ENCODE measurements at regions not wholly inside any gene's neighbourhood (a gene's known extent, or its start where the extent isn't known, plus 50 kb on each side); places are given as distances from the start of the nearest gene placed in this dataset.

DNA sequence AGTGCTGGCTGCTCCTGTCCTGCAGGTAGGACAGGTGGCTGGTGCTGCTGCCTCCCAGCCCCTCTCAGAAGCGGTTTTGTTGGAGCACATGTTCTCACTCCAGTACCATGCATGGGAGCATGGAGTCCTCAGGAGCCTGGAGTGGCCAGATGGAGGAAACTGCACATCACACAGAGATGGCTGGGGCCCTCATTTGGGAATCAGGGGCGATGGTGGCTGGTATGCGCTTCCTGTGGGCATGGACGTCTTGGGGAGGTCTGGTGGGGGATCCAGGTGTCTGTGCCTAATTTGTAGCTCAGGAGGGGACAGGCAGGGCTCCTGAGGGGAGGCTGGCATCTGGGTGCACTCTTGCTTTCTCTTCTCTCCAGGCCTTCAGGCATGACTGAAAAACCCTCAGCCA, 168.2 kb downstream of the KLF13 start:
- Histone ChIP-seq H2AFZ (ENCODE audit: low read depth, low read length) (no peak overlapping the region), H3K79me2 (ENCODE audit: low read length) (no peaks in the 10 kb centered on the region), H3K27me3 (ENCODE audit: low read depth, low read length) (no peaks in the 10 kb centered on the region)

DNA sequence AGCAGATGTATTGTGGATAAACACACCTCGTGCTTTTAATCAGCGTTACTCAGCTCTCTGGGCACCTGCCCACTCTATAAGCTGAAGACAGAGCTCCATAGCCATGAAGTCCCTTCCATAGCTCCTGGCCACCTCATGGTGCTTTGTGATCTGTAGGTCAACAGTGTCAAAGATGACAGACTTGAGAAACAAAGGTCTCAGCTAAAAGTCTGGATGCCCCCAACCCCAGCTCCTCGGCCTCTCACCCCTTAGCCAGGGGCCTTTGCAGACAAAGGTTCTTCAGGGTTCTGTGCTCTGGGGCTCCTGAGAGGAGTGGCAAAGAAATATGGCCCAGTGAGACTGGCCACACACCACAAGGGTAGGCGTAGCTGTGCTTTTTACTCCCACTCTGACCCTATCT, 168.6 kb downstream of the KLF13 start:
- no peak overlapping the region for H3K27ac ChIP-seq (ENCODE audit: low read length)
- no peaks in the 10 kb centered on the region for H3K79me2 ChIP-seq (ENCODE audit: low read length)
- H3K9ac ChIP-seq (ENCODE audit: low read length) = no peak overlapping the region
- H3K4me2 ChIP-seq (ENCODE audit: low read length) = no peak overlapping the region
- H3K4me3 ChIP-seq (ENCODE audit: low read length) = no peak overlapping the region
- no peaks in the 10 kb centered on the region for H3K27me3 ChIP-seq (ENCODE audit: low read depth, low read length)
- H3K9me3 ChIP-seq (ENCODE audit: insufficient read depth, low read length) = peaks cover 6% of the 10 kb centered on the region; the same call in 1 of the 2 replicates
- no peaks in the 10 kb centered on the region for H3K36me3 ChIP-seq (replicated peaks; ENCODE audit: low read depth, low read length)
- no peak overlapping the region for H2AFZ ChIP-seq (ENCODE audit: low read depth, low read length)
- TF ChIP-seq, protein P1, sequence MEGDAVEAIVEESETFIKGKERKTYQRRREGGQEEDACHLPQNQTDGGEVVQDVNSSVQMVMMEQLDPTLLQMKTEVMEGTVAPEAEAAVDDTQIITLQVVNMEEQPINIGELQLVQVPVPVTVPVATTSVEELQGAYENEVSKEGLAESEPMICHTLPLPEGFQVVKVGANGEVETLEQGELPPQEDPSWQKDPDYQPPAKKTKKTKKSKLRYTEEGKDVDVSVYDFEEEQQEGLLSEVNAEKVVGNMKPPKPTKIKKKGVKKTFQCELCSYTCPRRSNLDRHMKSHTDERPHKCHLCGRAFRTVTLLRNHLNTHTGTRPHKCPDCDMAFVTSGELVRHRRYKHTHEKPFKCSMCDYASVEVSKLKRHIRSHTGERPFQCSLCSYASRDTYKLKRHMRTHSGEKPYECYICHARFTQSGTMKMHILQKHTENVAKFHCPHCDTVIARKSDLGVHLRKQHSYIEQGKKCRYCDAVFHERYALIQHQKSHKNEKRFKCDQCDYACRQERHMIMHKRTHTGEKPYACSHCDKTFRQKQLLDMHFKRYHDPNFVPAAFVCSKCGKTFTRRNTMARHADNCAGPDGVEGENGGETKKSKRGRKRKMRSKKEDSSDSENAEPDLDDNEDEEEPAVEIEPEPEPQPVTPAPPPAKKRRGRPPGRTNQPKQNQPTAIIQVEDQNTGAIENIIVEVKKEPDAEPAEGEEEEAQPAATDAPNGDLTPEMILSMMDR (IDR thresholded peaks at IDR 0.05; ENCODE audit: low read depth, low read length) = no peak
- no peak for TF ChIP-seq EZH2phosphoT487 (IDR thresholded peaks at IDR 0.05; ENCODE audit: low read depth)
- no peaks in the 10 kb centered on the region for H3K4me1 ChIP-seq (ENCODE audit: low read length)
- H4K20me1 ChIP-seq (ENCODE audit: insufficient read depth, low read length) = no peaks in the 10 kb centered on the region

More for the DNA sequence above, 168.2 kb downstream of the KLF13 start:
- Histone ChIP-seq H3K27ac (ENCODE audit: low read length) (no peak overlapping the region), H4K20me1 (ENCODE audit: insufficient read depth, low read length) (no peaks in the 10 kb centered on the region), H3K9ac (ENCODE audit: low read length) (no peak overlapping the region), H3K4me2 (ENCODE audit: low read length) (no peak overlapping the region), H3K4me1 (ENCODE audit: low read length) (peaks cover 2% of the 10 kb centered on the region; the same call in 1 of the 2 replicates), H3K36me3 (replicated peaks; ENCODE audit: low read depth, low read length) (no peaks in the 10 kb centered on the region), H3K4me3 (ENCODE audit: low read length) (no peak overlapping the region), H3K9me3 (ENCODE audit: insufficient read depth, low read length) (peaks cover 6% of the 10 kb centered on the region; the same call in 1 of the 2 replicates)
- TF ChIP-seq EZH2phosphoT487 (IDR thresholded peaks at IDR 0.05; ENCODE audit: low read depth) = no peak
- TF ChIP-seq, protein P1 (IDR thresholded peaks at IDR 0.05; ENCODE audit: low read depth, low read length) = no peak

DNA sequence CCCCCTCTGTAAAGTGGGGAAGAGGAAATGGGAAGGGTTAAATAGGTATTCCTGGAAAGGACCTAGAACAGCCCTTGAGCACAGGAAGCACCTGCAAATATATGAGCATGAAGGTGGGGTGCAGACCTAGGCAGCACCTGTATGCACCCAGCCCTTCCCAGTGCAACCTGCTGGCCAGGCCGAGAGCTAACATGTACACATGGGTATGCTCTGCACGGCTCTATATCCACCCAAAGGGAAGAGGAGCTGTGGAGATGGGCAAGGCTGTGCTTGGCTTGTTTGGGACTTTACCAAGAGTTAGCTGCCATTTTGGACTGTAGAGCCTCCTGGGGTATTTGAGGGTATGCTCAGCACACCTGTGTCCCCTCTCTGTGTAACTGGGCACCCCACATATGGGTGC, 171.2 kb downstream of the KLF13 start:
- no peak overlapping the region for H3K4me3 ChIP-seq (ENCODE audit: low read length)
- no peak overlapping the region for H3K9ac ChIP-seq (ENCODE audit: low read length)
- no peaks in the 10 kb centered on the region for H3K36me3 ChIP-seq (replicated peaks; ENCODE audit: low read depth, low read length)
- H3K4me1 ChIP-seq (ENCODE audit: low read length) = no peaks in the 10 kb centered on the region
- TF ChIP-seq, protein P1 (IDR thresholded peaks at IDR 0.05; ENCODE audit: low read depth, low read length) = no peak
- TF ChIP-seq EZH2phosphoT487 (IDR thresholded peaks at IDR 0.05; ENCODE audit: low read depth) = no peak
- H2AFZ ChIP-seq (ENCODE audit: low read depth, low read length) = no peak overlapping the region
- H3K9me3 ChIP-seq (ENCODE audit: insufficient read depth, low read length) = no peaks in the 10 kb centered on the region
- H3K27ac ChIP-seq (ENCODE audit: low read length) = no peak overlapping the region
- H3K4me2 ChIP-seq (ENCODE audit: low read length) = no peak overlapping the region
- no peaks in the 10 kb centered on the region for H3K79me2 ChIP-seq (ENCODE audit: low read length)
- H4K20me1 ChIP-seq (ENCODE audit: insufficient read depth, low read length) = no peaks in the 10 kb centered on the region
- no peaks in the 10 kb centered on the region for H3K27me3 ChIP-seq (ENCODE audit: low read depth, low read length)

DNA sequence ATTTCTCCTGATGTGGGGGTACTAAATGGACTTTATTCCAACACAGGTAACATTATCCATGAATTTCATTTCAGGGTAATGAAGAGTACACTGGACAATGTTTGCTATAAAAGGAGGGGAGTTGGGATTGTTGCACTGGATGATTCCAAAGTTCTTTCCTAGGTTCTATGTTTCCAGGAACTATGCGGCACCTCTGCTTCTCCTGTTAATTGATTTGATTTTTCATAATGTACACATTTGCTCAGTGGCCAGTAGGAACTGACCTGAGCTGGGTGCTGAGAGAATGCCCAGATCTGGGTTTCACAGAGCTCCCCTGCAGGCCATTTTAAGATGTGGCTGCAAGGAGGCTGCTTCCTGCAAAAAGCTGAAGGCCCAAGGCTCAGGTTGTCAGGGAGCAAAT, 171.7 kb downstream of the KLF13 start:
- Histone ChIP-seq H3K9me3 (ENCODE audit: insufficient read depth, low read length) (no peaks in the 10 kb centered on the region), H3K9ac (ENCODE audit: low read length) (no peak overlapping the region), H2AFZ (ENCODE audit: low read depth, low read length) (no peak overlapping the region), H3K4me1 (ENCODE audit: low read length) (no peaks in the 10 kb centered on the region), H3K4me2 (ENCODE audit: low read length) (no peak overlapping the region), H4K20me1 (ENCODE audit: insufficient read depth, low read length) (no peaks in the 10 kb centered on the region), H3K79me2 (ENCODE audit: low read length) (no peaks in the 10 kb centered on the region), H3K27me3 (ENCODE audit: low read depth, low read length) (no peaks in the 10 kb centered on the region), H3K36me3 (replicated peaks; ENCODE audit: low read depth, low read length) (no peaks in the 10 kb centered on the region), H3K4me3 (ENCODE audit: low read length) (no peak overlapping the region), H3K27ac (ENCODE audit: low read length) (no peak overlapping the region)
- TF ChIP-seq, protein P1 (IDR thresholded peaks at IDR 0.05; ENCODE audit: low read depth, low read length) = no peak
- no peak for TF ChIP-seq EZH2phosphoT487 (IDR thresholded peaks at IDR 0.05; ENCODE audit: low read depth)
